OCI-LY1 (cell line): ENCODE measurements at regions not wholly inside any gene's neighbourhood (a gene's known extent, or its start where the extent isn't known, plus 50 kb on each side); places are given as distances from the start of the nearest gene placed in this dataset.

Source experiments
- EZH2 ChIP-seq: fragments of 200-600 bp; sonication (generic), shearing (Covaris generic); IDR thresholded peaks from 2 replicates; pipeline ENCODE4 v1.8.0; 2017; ENCODE audit warnings: borderline replicate concordance, mixed run types, mild to moderate bottlenecking, antibody characterized with exemption, low read length, moderate library complexity, mixed read lengths
- TF ChIP-seq, protein P1 (sequence below): fragments of 200-600 bp; sonication (generic), shearing (Covaris generic); IDR thresholded peaks from 2 replicates; pipeline ENCODE4 v1.5.1; 2017; ENCODE audit warnings: mild to moderate bottlenecking, antibody characterized with exemption, low read length, moderate library complexity, mixed read lengths

DNA sequence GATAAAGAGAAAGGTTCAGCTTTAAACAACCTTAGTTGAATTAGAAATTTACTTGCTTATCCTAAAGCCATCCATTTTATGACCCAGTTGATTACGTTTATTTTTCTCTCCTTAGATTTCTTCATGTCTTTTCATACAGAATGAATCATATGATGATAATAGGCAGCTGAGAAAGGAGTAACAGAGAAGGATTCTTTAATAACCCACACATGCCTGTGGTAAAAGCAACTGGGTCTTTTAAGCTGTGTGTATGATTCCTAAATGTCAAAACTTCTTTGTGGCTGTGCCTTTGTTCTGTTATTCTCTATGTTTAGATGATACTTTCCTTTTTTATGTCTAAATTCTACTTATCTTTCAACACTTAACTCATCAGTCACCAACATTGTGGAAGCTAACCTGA is 626.5 kb downstream of the NCAM2 start:
- TF ChIP-seq, protein P1, sequence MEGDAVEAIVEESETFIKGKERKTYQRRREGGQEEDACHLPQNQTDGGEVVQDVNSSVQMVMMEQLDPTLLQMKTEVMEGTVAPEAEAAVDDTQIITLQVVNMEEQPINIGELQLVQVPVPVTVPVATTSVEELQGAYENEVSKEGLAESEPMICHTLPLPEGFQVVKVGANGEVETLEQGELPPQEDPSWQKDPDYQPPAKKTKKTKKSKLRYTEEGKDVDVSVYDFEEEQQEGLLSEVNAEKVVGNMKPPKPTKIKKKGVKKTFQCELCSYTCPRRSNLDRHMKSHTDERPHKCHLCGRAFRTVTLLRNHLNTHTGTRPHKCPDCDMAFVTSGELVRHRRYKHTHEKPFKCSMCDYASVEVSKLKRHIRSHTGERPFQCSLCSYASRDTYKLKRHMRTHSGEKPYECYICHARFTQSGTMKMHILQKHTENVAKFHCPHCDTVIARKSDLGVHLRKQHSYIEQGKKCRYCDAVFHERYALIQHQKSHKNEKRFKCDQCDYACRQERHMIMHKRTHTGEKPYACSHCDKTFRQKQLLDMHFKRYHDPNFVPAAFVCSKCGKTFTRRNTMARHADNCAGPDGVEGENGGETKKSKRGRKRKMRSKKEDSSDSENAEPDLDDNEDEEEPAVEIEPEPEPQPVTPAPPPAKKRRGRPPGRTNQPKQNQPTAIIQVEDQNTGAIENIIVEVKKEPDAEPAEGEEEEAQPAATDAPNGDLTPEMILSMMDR, result no peak
- no peak for TF ChIP-seq EZH2
